Gastroesophageal sphincter (tissue), 3 donors: ENCODE measurements at regions not wholly inside any gene's neighbourhood (a gene's known extent, or its start where the extent isn't known, plus 50 kb on each side); places are given as distances from the start of the nearest gene placed in this dataset.

Experiments used
- EP300 ChIP-seq: sonication (generic); formaldehyde crosslinking; IDR thresholded peaks from one replicate; pipeline ENCODE4 v1.6.1; 2017; ENCODE audit warnings: antibody characterized with exemption, mild to moderate bottlenecking
- POLR2A ChIP-seq, 2 donors: fragments of 450-650 bp; IDR thresholded peaks; one replicate each; pipeline ENCODE4 v1.6.1; 2017; ENCODE audit warnings: antibody characterized with exemption in 2 of 2, mild to moderate bottlenecking in 2 of 2, moderate library complexity in 1 of 2
- TF ChIP-seq, protein P1 (sequence below), 4 experiments: fragments of 200-600 bp in 2 of 4; fragments of 450-650 bp in 2 of 4; sonication (generic) in 1 of 4; IDR thresholded peaks; one replicate each; pipeline ENCODE4 v1.5.1; 2017 to 2019; ENCODE audit warnings: antibody characterized with exemption in 4 of 4, mild to moderate bottlenecking in 2 of 4, moderate library complexity in 2 of 4

DNA sequence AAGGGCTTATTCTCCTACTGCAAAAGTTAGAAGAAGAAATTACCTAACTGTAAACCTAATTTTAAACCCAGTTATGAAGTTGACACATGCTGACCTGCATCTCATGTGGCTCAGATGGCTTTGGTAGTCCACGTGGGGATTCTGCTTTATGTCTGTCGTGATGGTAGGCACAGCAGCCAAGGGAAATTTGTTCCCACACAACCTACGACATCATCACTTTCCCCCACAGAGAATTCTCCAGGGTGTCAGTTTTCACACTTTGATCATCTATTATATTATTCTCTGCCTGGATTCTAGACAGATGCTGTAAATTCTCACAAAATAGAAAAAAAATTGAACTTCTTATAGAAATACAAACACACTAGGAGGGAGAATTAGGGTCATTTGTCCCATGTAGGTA is 70.6 kb downstream of the PTHLH start:
- TF ChIP-seq, protein P1, sequence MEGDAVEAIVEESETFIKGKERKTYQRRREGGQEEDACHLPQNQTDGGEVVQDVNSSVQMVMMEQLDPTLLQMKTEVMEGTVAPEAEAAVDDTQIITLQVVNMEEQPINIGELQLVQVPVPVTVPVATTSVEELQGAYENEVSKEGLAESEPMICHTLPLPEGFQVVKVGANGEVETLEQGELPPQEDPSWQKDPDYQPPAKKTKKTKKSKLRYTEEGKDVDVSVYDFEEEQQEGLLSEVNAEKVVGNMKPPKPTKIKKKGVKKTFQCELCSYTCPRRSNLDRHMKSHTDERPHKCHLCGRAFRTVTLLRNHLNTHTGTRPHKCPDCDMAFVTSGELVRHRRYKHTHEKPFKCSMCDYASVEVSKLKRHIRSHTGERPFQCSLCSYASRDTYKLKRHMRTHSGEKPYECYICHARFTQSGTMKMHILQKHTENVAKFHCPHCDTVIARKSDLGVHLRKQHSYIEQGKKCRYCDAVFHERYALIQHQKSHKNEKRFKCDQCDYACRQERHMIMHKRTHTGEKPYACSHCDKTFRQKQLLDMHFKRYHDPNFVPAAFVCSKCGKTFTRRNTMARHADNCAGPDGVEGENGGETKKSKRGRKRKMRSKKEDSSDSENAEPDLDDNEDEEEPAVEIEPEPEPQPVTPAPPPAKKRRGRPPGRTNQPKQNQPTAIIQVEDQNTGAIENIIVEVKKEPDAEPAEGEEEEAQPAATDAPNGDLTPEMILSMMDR (IDR thresholded peaks at IDR 0.05), result no peak
- TF ChIP-seq EP300 (no peak), POLR2A (IDR thresholded peaks at IDR 0.05) (no peak)
